ENCODE measurements at regions not wholly inside any gene's neighbourhood (a gene's known extent, or its start where the extent isn't known, plus 50 kb on each side); places are given as distances from the start of the nearest gene placed in this dataset.

DNA sequence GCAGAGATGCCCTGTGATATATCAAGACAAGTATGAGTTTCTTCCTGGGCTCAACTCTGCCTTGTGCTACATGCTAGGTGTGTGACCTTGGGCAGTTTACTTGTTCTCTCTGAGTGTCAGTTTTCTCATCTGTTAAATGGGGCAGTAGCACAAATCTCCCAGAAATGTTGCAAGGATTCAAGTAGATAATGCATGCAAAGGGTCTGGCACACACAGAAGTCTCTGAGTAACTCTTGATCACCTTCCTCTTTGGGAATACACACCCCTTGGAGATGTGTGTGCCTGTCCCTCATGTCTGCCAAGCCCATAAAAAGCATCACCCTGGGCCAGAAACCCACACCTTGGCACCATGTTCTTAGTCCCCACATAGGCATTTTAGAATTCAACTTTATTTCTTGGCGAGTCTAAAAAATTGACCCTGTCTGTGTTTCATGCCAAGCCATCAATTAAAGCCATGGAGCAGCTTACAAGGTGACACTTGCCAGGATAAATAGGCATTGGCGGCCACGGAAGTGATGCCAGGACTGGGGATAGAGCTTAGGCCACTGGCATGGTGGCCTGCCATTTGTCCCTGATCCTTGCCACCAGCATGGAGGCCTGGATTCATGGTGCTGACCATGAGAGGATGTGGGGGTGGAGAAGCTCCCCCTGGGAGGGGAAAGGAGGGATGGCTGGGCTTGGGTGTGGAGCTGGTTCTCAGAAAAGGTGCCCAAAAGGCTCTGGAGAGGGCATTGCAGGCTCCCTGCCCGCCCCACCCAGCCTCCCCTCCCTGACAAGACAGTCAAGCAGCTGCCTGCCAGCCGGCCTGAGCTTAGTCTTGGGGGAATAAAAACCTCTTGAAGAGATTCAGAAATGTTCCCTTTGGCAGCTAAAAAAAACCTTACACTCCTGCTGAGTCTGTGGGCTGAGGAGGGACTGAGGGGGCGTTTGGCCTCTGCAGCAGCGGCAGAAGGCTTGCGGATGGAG is 118.0 kb upstream of the IPO9 start:
- no peaks in the 10 kb centered on the region for H3K27me3 Mint-ChIP-seq
- Histone ChIP-seq H4K20me1 (ENCODE audit: control insufficient read depth, insufficient read depth, low read length, poor library complexity, severe bottlenecking) (no peaks in the 10 kb centered on the region), H3K9ac (ENCODE audit: low read length) (no peak overlapping the region), H3K79me2 (ENCODE audit: control insufficient read depth, insufficient read depth, low read length) (no peaks in the 10 kb centered on the region), H3K4me1 (ENCODE audit: control insufficient read depth in 2 of 2, insufficient read depth in 2 of 2, low read length in 2 of 2) (peaks cover 6 to 7% of the 10 kb centered on the region in 2 donors), H3K4me3 (ENCODE audit: control extremely low read depth in 1 of 5, extremely low read depth in 1 of 5, insufficient read depth in 1 of 5, low read depth in 2 of 5, low read length in 4 of 5) (no peak overlapping the region), H3K36me3 (replicated peaks in 1 of 2; ENCODE audit: control extremely low read depth in 1 of 2, control insufficient read depth in 1 of 2, extremely low read depth in 1 of 2, insufficient read depth in 2 of 2, low read length in 1 of 2) (no peaks in the 10 kb centered on the region), H3K27me3 (replicated peaks in 1 of 4; ENCODE audit: control extremely low read depth in 1 of 4, control insufficient read depth in 3 of 4, insufficient read depth in 4 of 4, low read length in 3 of 4) (no peaks in the 10 kb centered on the region), H3K4me2 (replicated peaks; ENCODE audit: low read depth, low read length, poor library complexity, severe bottlenecking) (no peak overlapping the region), H3K9me3 (ENCODE audit: control extremely low read depth in 1 of 3, control insufficient read depth in 2 of 3, insufficient read depth in 1 of 3, low read length in 2 of 3) (no peaks in the 10 kb centered on the region), H2AFZ (ENCODE audit: insufficient read depth, low read depth, low read length, poor library complexity, severe bottlenecking) (no peak overlapping the region), H3K27ac (ENCODE audit: low read length in 2 of 2) (no peak overlapping the region)
- no peak overlapping the region for H3K4me3 Mint-ChIP-seq
- TF ChIP-seq EZH2 (IDR thresholded peaks at IDR 0.05; ENCODE audit: borderline replicate concordance, insufficient read depth, low read depth, low read length, poor library complexity, severe bottlenecking) (no peak), CTCF (IDR thresholded peaks at IDR 0.05) (no peak)
- DNase-seq (no peak), ATAC-seq (ENCODE audit: low read depth) (no peak)
- ChIA-PET CTCF (interaction anchor here (0.6 to 8.4 kb wide), 12 partner anchors 8 to 513 kb away, joined by 3 to 228 read pairs (median 5); no protein-coding TSS in a partner anchor), POLR2A (no interaction called here)
- peaks cover 6% of the 10 kb centered on the region for H3K4me1 Mint-ChIP-seq
- no peaks in the 10 kb centered on the region for H3K9me3 Mint-ChIP-seq (ENCODE audit: insufficient read depth)
- intact Hi-C loops (cut with micrococcal nuclease), result no loop called here
- 92% methylated on average over 3 of the region's 8 CpGs for WGBS (ENCODE audit: insufficient coverage)
- H3K27ac Mint-ChIP-seq, result no peak overlapping the region

DNA sequence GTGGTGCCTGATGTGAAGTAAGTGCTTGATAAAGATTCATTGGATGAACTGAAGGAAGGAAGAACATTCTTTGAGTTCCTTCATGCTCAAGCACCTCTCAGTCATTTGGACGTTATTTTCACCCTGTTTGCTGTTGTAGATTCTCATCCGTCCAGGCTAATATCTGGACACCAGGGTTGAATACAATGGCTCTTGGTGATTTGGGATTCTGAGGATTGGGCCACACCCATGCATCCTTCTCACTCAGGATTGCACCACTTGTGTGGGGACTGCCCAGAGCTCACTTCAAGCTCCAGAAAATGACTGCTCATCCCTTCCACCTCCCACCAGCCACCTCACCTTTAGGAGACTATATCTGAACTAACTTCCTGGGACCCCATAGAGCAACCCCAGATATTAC is 117.1 kb upstream of the IPO9 start:
- Mint-ChIP-seq H3K27me3 (no peaks in the 10 kb centered on the region), H3K4me1 (peaks cover 11% of the 10 kb centered on the region), H3K9me3 (ENCODE audit: insufficient read depth) (no peaks in the 10 kb centered on the region), H3K27ac (no peak overlapping the region), H3K4me3 (no peak overlapping the region)
- CTCF ChIA-PET, result interaction anchor here (0.6 to 8.4 kb wide), 6 partner anchors 9 to 512 kb away, joined by 3 to 228 read pairs (median 3); no protein-coding TSS in a partner anchor
- no peak overlapping the region for H3K4me3 ChIP-seq (ENCODE audit: control extremely low read depth in 1 of 5, extremely low read depth in 1 of 5, insufficient read depth in 1 of 5, low read depth in 2 of 5, low read length in 4 of 5)
- no peaks in the 10 kb centered on the region for H3K36me3 ChIP-seq (replicated peaks in 1 of 2; ENCODE audit: control extremely low read depth in 1 of 2, control insufficient read depth in 1 of 2, extremely low read depth in 1 of 2, insufficient read depth in 2 of 2, low read length in 1 of 2)
- intact Hi-C loops (cut with micrococcal nuclease), result no loop called here
- no peaks in the 10 kb centered on the region for H3K79me2 ChIP-seq (ENCODE audit: control insufficient read depth, insufficient read depth, low read length)
- H3K9ac ChIP-seq (ENCODE audit: low read length), result no peak overlapping the region
- H2AFZ ChIP-seq (ENCODE audit: insufficient read depth, low read depth, low read length, poor library complexity, severe bottlenecking), result no peak overlapping the region
- H4K20me1 ChIP-seq (ENCODE audit: control insufficient read depth, insufficient read depth, low read length, poor library complexity, severe bottlenecking), result no peaks in the 10 kb centered on the region
- no peaks in the 10 kb centered on the region for H3K27me3 ChIP-seq (replicated peaks in 1 of 4; ENCODE audit: control extremely low read depth in 1 of 4, control insufficient read depth in 3 of 4, insufficient read depth in 4 of 4, low read length in 3 of 4)
- no peaks in the 10 kb centered on the region for H3K9me3 ChIP-seq (ENCODE audit: control extremely low read depth in 1 of 3, control insufficient read depth in 2 of 3, insufficient read depth in 1 of 3, low read length in 2 of 3)
- POLR2A ChIA-PET, result no interaction called here
- H3K27ac ChIP-seq (ENCODE audit: low read length in 2 of 2), result no peak overlapping the region
- WGBS (ENCODE audit: insufficient coverage), result no CpG with 5 or more reads among the region's 2 CpGs
- no peak overlapping the region for H3K4me2 ChIP-seq (replicated peaks; ENCODE audit: low read depth, low read length, poor library complexity, severe bottlenecking)
- TF ChIP-seq CTCF (IDR thresholded peaks at IDR 0.05) (no peak), EZH2 (IDR thresholded peaks at IDR 0.05; ENCODE audit: borderline replicate concordance, insufficient read depth, low read depth, low read length, poor library complexity, severe bottlenecking) (no peak)
- ATAC-seq (ENCODE audit: low read depth), result no peak
- peaks cover 15 to 16% of the 10 kb centered on the region in 2 donors for H3K4me1 ChIP-seq (ENCODE audit: control insufficient read depth in 2 of 2, insufficient read depth in 2 of 2, low read length in 2 of 2)
- no peak for DNase-seq

Data from B cell (primary cell).